Prostate gland (tissue), 2 donors: ENCODE measurements at regions not wholly inside any gene's neighbourhood (a gene's known extent, or its start where the extent isn't known, plus 50 kb on each side); places are given as distances from the start of the nearest gene placed in this dataset.
"Not testable (repeated sequence)": the region's sequence is repeated elsewhere in the genome, so short reads cannot be mapped to it uniquely, and the experiment has no call there.

Experiments
- DNase-seq: peaks from one replicate; pipeline ENCODE4 v3.0.0-alpha.2; 2019; ENCODE audit warnings: low spot score
- H3K27ac ChIP-seq, 2 donors: fragments of 200-600 bp; sonication (generic); 2 replicates each; pipeline ENCODE4 v1.5.1; 2017 to 2019
- H3K27me3 ChIP-seq: fragments of 200-600 bp; sonication (generic); replicated peaks from 2 replicates; pipeline ENCODE4 v1.5.1; 2019; ENCODE audit not compliant: insufficient read depth
- H3K36me3 ChIP-seq, 2 donors: fragments of 200-600 bp; sonication (generic); 1 replicate in 1 of 2; 2 replicates in 1 of 2; pipeline versions ENCODE4 v1.5.1 to v1.8.1; 2017 to 2019
- H3K4me1 ChIP-seq: fragments of 200-600 bp; sonication (generic); replicated peaks from 2 replicates; pipeline ENCODE4 v1.5.1; 2019
- H3K4me3 ChIP-seq, 2 donors: fragments of 200-600 bp; sonication (generic); 2 replicates each; pipeline ENCODE4 v1.5.1; 2017 to 2019
- H3K9me3 ChIP-seq: fragments of 200-600 bp; sonication (generic); 2 replicates; pipeline ENCODE4 v1.5.1; 2017
- CTCF ChIP-seq, 4 experiments: fragments of 200-600 bp in 2 of 4; fragments of 450-650 bp in 2 of 4; sonication (generic) in 2 of 4; IDR thresholded peaks; 1 replicate in 3 of 4; 2 replicates in 1 of 4; pipeline ENCODE4 v1.5.1; 2016 to 2019; ENCODE audit warnings: antibody characterized with exemption in 4 of 4, mild to moderate bottlenecking in 2 of 4, moderate library complexity in 2 of 4
- POLR2A ChIP-seq: fragments of 450-650 bp; IDR thresholded peaks from one replicate; pipeline ENCODE4 v1.6.1; 2016; ENCODE audit warnings: antibody characterized with exemption, mild to moderate bottlenecking
- POLR2AphosphoS5 ChIP-seq: sonication (generic); formaldehyde crosslinking; IDR thresholded peaks from one replicate; pipeline ENCODE4 v1.6.1; 2017; ENCODE audit warnings: antibody characterized with exemption
- whole genome bisulfite sequencing: methylation state at CpG from one replicate; pipeline ENCODE4 v1.1.5; 2018; 5-methylcytosine and 5-hydroxymethylcytosine counted together
- intact Hi-C: fragments of 100-400 bp; cut with DNase I; formaldehyde crosslinking; loops from one replicate; pipeline ENCODE4 v1.14.2; 2022

- Histone ChIP-seq H3K9me3 (no peaks in the 10 kb centered on the region), H3K36me3 (no peaks in the 10 kb centered on the region), H3K4me3 (no peak overlapping the region), H3K4me1 (no peaks in the 10 kb centered on the region), H3K27ac (no peak overlapping the region), H3K27me3 (no peaks in the 10 kb centered on the region)
- TF ChIP-seq POLR2A (no peak), CTCF (IDR thresholded peaks at IDR 0.05) (no peak), POLR2AphosphoS5 (no peak)
- DNase-seq, result no peak
- intact Hi-C loops, result no loop called here
- 92% methylated on average over 1 of the region's 1 CpG for WGBS
These were observed 570.4 kb upstream of the ST8SIA4 start for GRCh38 chr5:101473483-101473882.

- intact Hi-C loops, result no loop called here
These were observed 558.4 kb upstream of the ST8SIA4 start for GRCh38 chr5:101461455-101461854.

GRCh38 chr5:101458587-101458986 lies 555.5 kb upstream of the ST8SIA4 start:
- intact Hi-C loops, result no loop called here
- no peak for TF ChIP-seq POLR2A
- no peak for TF ChIP-seq CTCF (IDR thresholded peaks at IDR 0.05)
- no peak for TF ChIP-seq POLR2AphosphoS5
- H3K9me3 ChIP-seq, result no peaks in the 10 kb centered on the region
- no peak for DNase-seq
- H3K27ac ChIP-seq, result no peak overlapping the region
- no peaks in the 10 kb centered on the region for H3K4me1 ChIP-seq
- H3K36me3 ChIP-seq, result no peaks in the 10 kb centered on the region
- no peak overlapping the region for H3K4me3 ChIP-seq
- WGBS, result 74% methylated on average over 4 of the region's 4 CpGs
- H3K27me3 ChIP-seq, result no peaks in the 10 kb centered on the region

More at GRCh38 chr5:101461455-101461854, 558.4 kb upstream of the ST8SIA4 start:
- H3K27ac ChIP-seq, result no peak overlapping the region
- H3K27me3 ChIP-seq, result no peaks in the 10 kb centered on the region
- no peaks in the 10 kb centered on the region for H3K36me3 ChIP-seq
- no peaks in the 10 kb centered on the region for H3K4me1 ChIP-seq
- H3K4me3 ChIP-seq, result no peak overlapping the region
- TF ChIP-seq CTCF (IDR thresholded peaks at IDR 0.05) (no peak), POLR2A (no peak), POLR2AphosphoS5 (no peak)
- DNase-seq, result no peak
- no peaks in the 10 kb centered on the region for H3K9me3 ChIP-seq

- TF ChIP-seq POLR2A, result no peak
- no peak for TF ChIP-seq POLR2AphosphoS5
- TF ChIP-seq CTCF (IDR thresholded peaks at IDR 0.05), result no peak
- WGBS, result 77% methylated on average over 2 of the region's 2 CpGs
These were observed 552.8 kb upstream of the ST8SIA4 start for GRCh38 chr5:101455851-101456250.

GRCh38 chr5:101455048-101455447 lies 552.0 kb upstream of the ST8SIA4 start:
- 97% methylated on average over 1 of the region's 1 CpG for WGBS
- TF ChIP-seq CTCF (IDR thresholded peaks at IDR 0.05) (no peak), POLR2AphosphoS5 (no peak), POLR2A (no peak)
- H3K27me3 ChIP-seq, result no peaks in the 10 kb centered on the region
- no peaks in the 10 kb centered on the region for H3K36me3 ChIP-seq
- intact Hi-C loops, result no loop called here
- no peaks in the 10 kb centered on the region for H3K9me3 ChIP-seq
- H3K4me3 ChIP-seq, result no peak overlapping the region
- H3K27ac ChIP-seq, result no peak overlapping the region
- DNase-seq, result no peak
- no peaks in the 10 kb centered on the region for H3K4me1 ChIP-seq

More at GRCh38 chr5:101455851-101456250, 552.8 kb upstream of the ST8SIA4 start:
- Histone ChIP-seq H3K27ac (no peak overlapping the region), H3K36me3 (no peaks in the 10 kb centered on the region), H3K4me1 (no peaks in the 10 kb centered on the region), H3K27me3 (no peaks in the 10 kb centered on the region), H3K4me3 (no peak overlapping the region), H3K9me3 (no peaks in the 10 kb centered on the region)
- intact Hi-C loops, result no loop called here
- no peak for DNase-seq

GRCh38 chr5:101442281-101442680 lies 539.2 kb upstream of the ST8SIA4 start:
- H3K27ac ChIP-seq, H3K27me3 ChIP-seq, intact Hi-C loops, H3K4me1 ChIP-seq, H3K36me3 ChIP-seq, H3K9me3 ChIP-seq, DNase-seq, H3K4me3 ChIP-seq: not testable (repeated sequence)
- WGBS, result 98% methylated on average over 8 of the region's 8 CpGs
